ENCODE measurements at regions not wholly inside any gene's neighbourhood (a gene's known extent, or its start where the extent isn't known, plus 50 kb on each side); places are given as distances from the start of the nearest gene placed in this dataset.

DNA sequence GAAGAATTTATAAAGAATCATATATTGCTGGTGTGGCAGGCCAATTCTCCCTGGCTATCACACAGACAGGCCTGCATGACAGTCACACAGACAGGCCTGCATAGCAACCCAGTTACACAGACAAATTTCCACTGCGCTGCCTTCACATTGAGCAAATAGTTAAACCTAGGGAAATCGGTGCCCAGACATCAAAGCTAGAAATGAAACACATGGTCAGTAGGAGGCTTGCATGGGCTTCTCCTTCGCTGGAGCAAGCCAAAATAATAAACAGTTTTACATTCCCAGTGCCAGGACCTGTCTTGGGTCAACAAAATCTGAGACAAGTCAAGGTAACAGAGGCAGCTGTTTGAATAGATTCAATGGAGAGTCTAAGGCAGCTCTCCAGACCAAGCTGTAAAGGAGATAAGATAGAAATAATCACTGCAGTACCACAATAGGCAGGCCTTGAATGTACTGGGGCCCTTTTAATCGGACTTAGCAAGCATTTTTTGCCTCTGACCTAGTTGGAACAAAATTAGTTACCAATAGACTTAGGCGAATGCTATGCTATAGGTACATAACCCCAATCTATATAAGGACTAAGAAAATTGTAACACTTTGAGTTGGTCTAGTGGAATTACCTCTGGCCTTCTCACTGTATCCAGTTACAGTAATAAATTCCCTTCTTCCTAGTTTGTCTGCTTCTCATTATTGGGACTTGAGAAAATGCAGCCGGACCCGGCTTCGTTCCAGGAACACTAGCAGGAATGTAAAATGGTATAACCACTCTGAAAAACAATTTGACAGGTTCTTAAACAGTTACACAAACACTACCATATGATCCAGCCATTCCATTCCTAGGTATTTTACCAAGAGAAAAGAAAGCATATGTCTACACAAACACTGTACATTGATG is 274.7 kb upstream of the UBE2E2 start:
- no TSS peak for BruUV-seq (replicated peaks)
- RAD21 ChIA-PET (ENCODE audit: low non-redundant PET in 1 of 2, low total read pairs in 2 of 2, uncharacterized antibody in 2 of 2, unreplicated experiment in 2 of 2): no interaction called here
- Histone ChIP-seq H3K79me2 (ENCODE audit: insufficient read depth, low read length) (no peaks in the 10 kb centered on the region), H3K27me3 (ENCODE audit: insufficient read depth, low read length) (no peaks in the 10 kb centered on the region), H3K9me2 (ENCODE audit: insufficient read depth) (no peaks in the 10 kb centered on the region), H3K4me1 (ENCODE audit: control insufficient read depth in 1 of 2, insufficient read depth in 2 of 2, low read length in 2 of 2) (no peaks in the 10 kb centered on the region), H4K20me1 (ENCODE audit: insufficient read depth) (no peaks in the 10 kb centered on the region), H3K36me3 (ENCODE audit: control insufficient read depth in 1 of 2, insufficient read depth in 2 of 2, low read length in 2 of 2) (no peaks in the 10 kb centered on the region), H3K9me3 (ENCODE audit: control insufficient read depth in 1 of 2, insufficient read depth in 1 of 2, low read depth in 1 of 2, low read length in 2 of 2) (no peaks in the 10 kb centered on the region), H3K4me2 (ENCODE audit: low read length) (no peak overlapping the region), H2AFZ (ENCODE audit: low read depth, low read length, poor library complexity, severe bottlenecking) (no peak overlapping the region), H3K9ac (ENCODE audit: low read length) (no peak overlapping the region), H3K4me3 (replicated peaks in 1 of 2; ENCODE audit: low read depth in 1 of 2, low read length in 2 of 2) (no peak overlapping the region), H3K27ac (ENCODE audit: low read depth, low read length) (no peak overlapping the region)
- POLR2A ChIA-PET: no interaction called here
- ATAC-seq (no peak), DNase-seq (ENCODE audit: low read depth, low spot score) (no peak)
- intact Hi-C loops (cut with micrococcal nuclease): no loop called here
- no peak for TF ChIP-seq FOSL1 (IDR thresholded peaks at IDR 0.05; ENCODE audit: low read depth)
- no peak for TF ChIP-seq SP1 (IDR thresholded peaks at IDR 0.05; ENCODE audit: low read depth)
- TF ChIP-seq, protein P1, sequence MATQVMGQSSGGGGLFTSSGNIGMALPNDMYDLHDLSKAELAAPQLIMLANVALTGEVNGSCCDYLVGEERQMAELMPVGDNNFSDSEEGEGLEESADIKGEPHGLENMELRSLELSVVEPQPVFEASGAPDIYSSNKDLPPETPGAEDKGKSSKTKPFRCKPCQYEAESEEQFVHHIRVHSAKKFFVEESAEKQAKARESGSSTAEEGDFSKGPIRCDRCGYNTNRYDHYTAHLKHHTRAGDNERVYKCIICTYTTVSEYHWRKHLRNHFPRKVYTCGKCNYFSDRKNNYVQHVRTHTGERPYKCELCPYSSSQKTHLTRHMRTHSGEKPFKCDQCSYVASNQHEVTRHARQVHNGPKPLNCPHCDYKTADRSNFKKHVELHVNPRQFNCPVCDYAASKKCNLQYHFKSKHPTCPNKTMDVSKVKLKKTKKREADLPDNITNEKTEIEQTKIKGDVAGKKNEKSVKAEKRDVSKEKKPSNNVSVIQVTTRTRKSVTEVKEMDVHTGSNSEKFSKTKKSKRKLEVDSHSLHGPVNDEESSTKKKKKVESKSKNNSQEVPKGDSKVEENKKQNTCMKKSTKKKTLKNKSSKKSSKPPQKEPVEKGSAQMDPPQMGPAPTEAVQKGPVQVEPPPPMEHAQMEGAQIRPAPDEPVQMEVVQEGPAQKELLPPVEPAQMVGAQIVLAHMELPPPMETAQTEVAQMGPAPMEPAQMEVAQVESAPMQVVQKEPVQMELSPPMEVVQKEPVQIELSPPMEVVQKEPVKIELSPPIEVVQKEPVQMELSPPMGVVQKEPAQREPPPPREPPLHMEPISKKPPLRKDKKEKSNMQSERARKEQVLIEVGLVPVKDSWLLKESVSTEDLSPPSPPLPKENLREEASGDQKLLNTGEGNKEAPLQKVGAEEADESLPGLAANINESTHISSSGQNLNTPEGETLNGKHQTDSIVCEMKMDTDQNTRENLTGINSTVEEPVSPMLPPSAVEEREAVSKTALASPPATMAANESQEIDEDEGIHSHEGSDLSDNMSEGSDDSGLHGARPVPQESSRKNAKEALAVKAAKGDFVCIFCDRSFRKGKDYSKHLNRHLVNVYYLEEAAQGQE (IDR thresholded peaks at IDR 0.05; ENCODE audit: low read depth): no peak
- TF ChIP-seq ZFX (IDR thresholded peaks at IDR 0.05): no peak
- TF ChIP-seq, protein P2, sequence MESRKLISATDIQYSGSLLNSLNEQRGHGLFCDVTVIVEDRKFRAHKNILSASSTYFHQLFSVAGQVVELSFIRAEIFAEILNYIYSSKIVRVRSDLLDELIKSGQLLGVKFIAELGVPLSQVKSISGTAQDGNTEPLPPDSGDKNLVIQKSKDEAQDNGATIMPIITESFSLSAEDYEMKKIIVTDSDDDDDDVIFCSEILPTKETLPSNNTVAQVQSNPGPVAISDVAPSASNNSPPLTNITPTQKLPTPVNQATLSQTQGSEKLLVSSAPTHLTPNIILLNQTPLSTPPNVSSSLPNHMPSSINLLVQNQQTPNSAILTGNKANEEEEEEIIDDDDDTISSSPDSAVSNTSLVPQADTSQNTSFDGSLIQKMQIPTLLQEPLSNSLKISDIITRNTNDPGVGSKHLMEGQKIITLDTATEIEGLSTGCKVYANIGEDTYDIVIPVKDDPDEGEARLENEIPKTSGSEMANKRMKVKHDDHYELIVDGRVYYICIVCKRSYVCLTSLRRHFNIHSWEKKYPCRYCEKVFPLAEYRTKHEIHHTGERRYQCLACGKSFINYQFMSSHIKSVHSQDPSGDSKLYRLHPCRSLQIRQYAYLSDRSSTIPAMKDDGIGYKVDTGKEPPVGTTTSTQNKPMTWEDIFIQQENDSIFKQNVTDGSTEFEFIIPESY (IDR thresholded peaks at IDR 0.05; ENCODE audit: extremely low read depth, insufficient replicate concordance, low read length): no peak
- TF ChIP-seq YY1 (IDR thresholded peaks at IDR 0.05; ENCODE audit: extremely low read depth, insufficient replicate concordance, low read depth, low read length): no peak
- no peak for TF ChIP-seq ZNF274 (IDR thresholded peaks at IDR 0.05; ENCODE audit: low read depth, low read length)
- TF ChIP-seq EGR1 (IDR thresholded peaks at IDR 0.05; ENCODE audit: low read depth): no peak
- CTCF ChIA-PET: no interaction called here
